Sigmoid colon (tissue), 6 donors: ENCODE measurements at regions not wholly inside any gene's neighbourhood (a gene's known extent, or its start where the extent isn't known, plus 50 kb on each side); places are given as distances from the start of the nearest gene placed in this dataset.

Experiments
- DNase-seq: peaks from one replicate; pipeline ENCODE4 v3.0.0-alpha.2; 2019
- H3K27ac ChIP-seq, 4 donors: fragments of 200-600 bp; sonication (generic); one replicate each; pipeline ENCODE4 v1.5.1; 2016 to 2019; ENCODE audit warnings: mild to moderate bottlenecking in 1 of 4
- H3K27me3 ChIP-seq, 3 donors: fragments of 200-600 bp; sonication (generic); one replicate each; pipeline ENCODE4 v1.5.1; 2019; ENCODE audit warnings: mild to moderate bottlenecking in 1 of 3
- H3K36me3 ChIP-seq, 4 donors: fragments of 200-600 bp; sonication (generic); one replicate each; pipeline ENCODE4 v1.5.1; 2016 to 2019
- H3K4me1 ChIP-seq, 4 donors: fragments of 200-600 bp; sonication (generic); one replicate each; pipeline ENCODE4 v1.5.1; 2017 to 2019
- H3K4me3 ChIP-seq, 4 donors: fragments of 200-600 bp; sonication (generic); one replicate each; pipeline ENCODE4 v1.5.1; 2017 to 2019; ENCODE audit warnings: mild to moderate bottlenecking in 2 of 4, moderate library complexity in 1 of 4
- H3K9me3 ChIP-seq, 4 donors: fragments of 200-600 bp in 3 of 4; sonication (generic) in 3 of 4; one replicate each; pipeline versions ENCODE4 v1.5.1 to v1.6.1; 2013 to 2019
- EP300 ChIP-seq, 4 donors: sonication (generic); formaldehyde crosslinking; IDR thresholded peaks; one replicate each; pipeline ENCODE4 v1.6.1; 2017; ENCODE audit warnings: antibody characterized with exemption in 4 of 4
- POLR2A ChIP-seq, 2 donors: fragments of 450-650 bp; IDR thresholded peaks; one replicate each; pipeline ENCODE4 v1.6.1; 2016; ENCODE audit warnings: antibody characterized with exemption in 2 of 2, mild to moderate bottlenecking in 2 of 2, moderate library complexity in 2 of 2
- POLR2AphosphoS5 ChIP-seq, 4 donors: sonication (generic); formaldehyde crosslinking; IDR thresholded peaks; one replicate each; pipeline ENCODE4 v1.6.1; 2017; ENCODE audit warnings: antibody characterized with exemption in 4 of 4
- WGBS, 2 donors: extraction: QIAGEN DNeasy Blood & Tissue Kit; methylation state at CpG; one replicate each; pipeline ENCODE4 v1.1.7; 2013; 5-methylcytosine and 5-hydroxymethylcytosine counted together
- intact Hi-C: fragments of 100-400 bp; cut with DNase I; formaldehyde crosslinking; loops from one replicate; pipeline ENCODE4 v1.15.1; 2023
- TF ChIP-seq, protein P1 (sequence below), 4 experiments: fragments of 450-650 bp in 3 of 4; fragments of 200-600 bp in 1 of 4; IDR thresholded peaks; one replicate each; pipeline ENCODE4 v1.5.1; 2016 to 2019; ENCODE audit warnings: antibody characterized with exemption in 4 of 4, mild to moderate bottlenecking in 3 of 4, moderate library complexity in 2 of 4
- donor health status: healthy with polysubstance abuse.
- donor health status: healthy.

DNA sequence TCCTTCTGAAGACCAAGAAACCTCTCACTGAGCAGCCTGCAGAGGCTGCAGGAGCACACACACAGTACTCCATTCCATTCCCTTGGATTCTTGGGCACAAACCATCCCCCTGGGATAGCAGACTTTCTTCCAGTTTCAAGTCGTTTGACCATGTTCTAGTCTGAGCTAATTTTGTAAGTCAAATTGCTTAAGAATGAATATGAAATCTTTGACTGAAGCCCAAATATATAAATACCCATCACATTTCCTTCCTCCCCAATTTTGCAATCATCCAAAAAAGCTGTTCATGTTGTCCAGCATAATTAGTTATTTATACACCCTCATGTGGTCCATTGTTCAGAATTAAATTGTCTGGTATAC lies 231.2 kb upstream of the TPRG1 start:
- no peaks in the 10 kb centered on the region for H3K36me3 ChIP-seq
- 55 to 68% methylated on average over 1 of the region's 1 CpG for WGBS, 2 donors
- H3K4me3 ChIP-seq, result no peak overlapping the region
- peak overlapping the region; percentile 41 to 52 (median 42) for H3K27ac ChIP-seq
- DNase-seq, result no peak
- H3K4me1 ChIP-seq, result peaks cover 0 to 11% (median 0%) of the 10 kb centered on the region in 4 donors
- H3K27me3 ChIP-seq, result no peaks in the 10 kb centered on the region
- TF ChIP-seq EP300 (IDR thresholded peaks at IDR 0.05) (peak in 1 of 4 donors; percentile 25), POLR2A (IDR thresholded peaks at IDR 0.05) (no peak), POLR2AphosphoS5 (IDR thresholded peaks at IDR 0.05) (peak in 3 of 4 donors; percentile 18 to 43 (median 35))
- H3K9me3 ChIP-seq, result no peaks in the 10 kb centered on the region
- intact Hi-C loops, result loop anchor here (5.0 kb wide), 1 partner anchor 33 kb away; no protein-coding TSS in a partner anchor

DNA sequence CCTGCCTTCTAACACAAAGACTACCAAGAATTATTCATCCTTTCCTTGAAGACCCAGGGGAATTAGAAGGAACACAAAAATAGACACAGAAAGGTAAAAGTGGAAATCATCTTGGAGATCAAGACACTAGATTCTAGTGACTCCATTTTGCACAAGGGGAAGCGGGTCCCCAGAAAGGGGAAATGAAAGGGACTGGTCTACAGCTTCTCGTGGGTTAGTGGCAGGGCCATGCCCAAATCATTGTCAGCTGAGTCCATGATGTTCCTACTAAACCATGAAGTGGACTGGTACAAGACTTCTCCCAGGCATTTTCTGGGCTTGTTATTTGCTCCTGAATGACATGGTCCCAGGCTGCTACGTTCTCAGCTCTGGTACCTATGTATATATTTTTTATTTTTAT lies 230.7 kb upstream of the TPRG1 start:
- intact Hi-C loops, result loop anchor here (5.0 kb wide), 1 partner anchor 34 kb away; no protein-coding TSS in a partner anchor
- Histone ChIP-seq H3K36me3 (no peaks in the 10 kb centered on the region), H3K27ac (peak overlapping the region; percentile 12 to 42 (median 34)), H3K4me3 (no peak overlapping the region), H3K9me3 (no peaks in the 10 kb centered on the region), H3K4me1 (peaks cover 0 to 11% (median 0%) of the 10 kb centered on the region in 4 donors), H3K27me3 (no peaks in the 10 kb centered on the region)
- TF ChIP-seq POLR2A (IDR thresholded peaks at IDR 0.05) (no peak), POLR2AphosphoS5 (IDR thresholded peaks at IDR 0.05) (peak in 1 of 4 donors; percentile 9), EP300 (IDR thresholded peaks at IDR 0.05) (no peak)
- no peak for DNase-seq
- WGBS, 2 donors, result 71 to 89% methylated on average over 3 of the region's 3 CpGs

DNA sequence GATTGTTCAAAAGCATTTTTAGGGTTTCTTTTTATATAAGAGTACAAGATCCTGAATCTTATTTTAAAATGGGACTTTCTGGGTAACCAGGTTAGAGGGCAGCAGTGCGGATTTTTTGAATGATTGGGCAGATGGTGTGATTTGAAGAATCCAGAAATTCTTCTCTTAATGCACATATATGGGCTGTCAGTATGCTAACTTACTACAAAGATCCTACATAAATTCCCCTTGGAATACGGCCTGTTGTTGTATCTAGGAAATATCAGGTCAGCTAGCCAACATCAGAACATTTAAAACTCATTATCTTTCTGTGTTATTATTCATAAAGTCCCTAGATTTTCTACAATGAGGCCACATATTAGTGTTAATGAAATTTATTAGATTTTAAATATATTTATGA lies 229.6 kb upstream of the TPRG1 start:
- no peak for DNase-seq
- intact Hi-C loops, result loop anchor here (5.0 kb wide), 1 partner anchor 35 kb away; no protein-coding TSS in a partner anchor
- 95 to 96% methylated on average over 2 of the region's 2 CpGs for WGBS, 2 donors

DNA sequence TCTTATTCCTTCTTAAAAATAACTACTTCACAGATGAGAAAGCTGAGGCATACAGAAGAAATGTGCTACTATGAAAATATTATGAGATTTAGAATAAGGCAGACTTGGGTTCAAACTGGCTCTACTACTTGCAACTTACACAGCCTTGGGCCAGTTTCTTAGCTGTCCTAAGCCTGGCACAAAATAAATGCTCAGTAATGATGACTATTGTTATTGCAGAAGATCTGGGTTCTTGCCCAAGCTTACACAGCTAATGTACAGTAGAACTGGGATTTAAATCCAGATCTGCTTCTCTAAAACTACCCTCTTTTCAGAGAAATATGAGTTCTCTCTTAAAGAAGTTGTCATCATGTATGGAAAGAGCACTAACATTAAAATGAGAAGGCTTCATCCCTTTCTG lies 228.2 kb upstream of the TPRG1 start:
- H3K27me3 ChIP-seq, result no peaks in the 10 kb centered on the region
- peak overlapping the region in 1 of 4 donors; percentile 96 for H3K27ac ChIP-seq
- intact Hi-C loops, result loop anchor here (5.0 kb wide), 1 partner anchor 36 kb away; no protein-coding TSS in a partner anchor
- no peak for DNase-seq
- H3K4me3 ChIP-seq, result no peak overlapping the region
- H3K36me3 ChIP-seq, result no peaks in the 10 kb centered on the region
- no peak for TF ChIP-seq POLR2A (IDR thresholded peaks at IDR 0.05)
- no peak for TF ChIP-seq EP300 (IDR thresholded peaks at IDR 0.05)
- TF ChIP-seq POLR2AphosphoS5 (IDR thresholded peaks at IDR 0.05), result no peak
- TF ChIP-seq, protein P1, sequence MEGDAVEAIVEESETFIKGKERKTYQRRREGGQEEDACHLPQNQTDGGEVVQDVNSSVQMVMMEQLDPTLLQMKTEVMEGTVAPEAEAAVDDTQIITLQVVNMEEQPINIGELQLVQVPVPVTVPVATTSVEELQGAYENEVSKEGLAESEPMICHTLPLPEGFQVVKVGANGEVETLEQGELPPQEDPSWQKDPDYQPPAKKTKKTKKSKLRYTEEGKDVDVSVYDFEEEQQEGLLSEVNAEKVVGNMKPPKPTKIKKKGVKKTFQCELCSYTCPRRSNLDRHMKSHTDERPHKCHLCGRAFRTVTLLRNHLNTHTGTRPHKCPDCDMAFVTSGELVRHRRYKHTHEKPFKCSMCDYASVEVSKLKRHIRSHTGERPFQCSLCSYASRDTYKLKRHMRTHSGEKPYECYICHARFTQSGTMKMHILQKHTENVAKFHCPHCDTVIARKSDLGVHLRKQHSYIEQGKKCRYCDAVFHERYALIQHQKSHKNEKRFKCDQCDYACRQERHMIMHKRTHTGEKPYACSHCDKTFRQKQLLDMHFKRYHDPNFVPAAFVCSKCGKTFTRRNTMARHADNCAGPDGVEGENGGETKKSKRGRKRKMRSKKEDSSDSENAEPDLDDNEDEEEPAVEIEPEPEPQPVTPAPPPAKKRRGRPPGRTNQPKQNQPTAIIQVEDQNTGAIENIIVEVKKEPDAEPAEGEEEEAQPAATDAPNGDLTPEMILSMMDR (IDR thresholded peaks at IDR 0.05), result no peak
- H3K4me1 ChIP-seq, result peaks cover 0 to 30% (median 18%) of the 10 kb centered on the region in 4 donors
- no peaks in the 10 kb centered on the region for H3K9me3 ChIP-seq

More for the DNA sequence above, 229.6 kb upstream of the TPRG1 start:
- Histone ChIP-seq H3K36me3 (no peaks in the 10 kb centered on the region), H3K9me3 (no peaks in the 10 kb centered on the region), H3K27ac (peak overlapping the region in 1 of 4 donors; percentile 12), H3K4me1 (peaks cover 0 to 19% (median 8%) of the 10 kb centered on the region in 4 donors), H3K27me3 (no peaks in the 10 kb centered on the region), H3K4me3 (no peak overlapping the region)
- TF ChIP-seq EP300 (IDR thresholded peaks at IDR 0.05), result no peak
- TF ChIP-seq, protein P1 (IDR thresholded peaks at IDR 0.05), result no peak
- TF ChIP-seq POLR2A (IDR thresholded peaks at IDR 0.05), result no peak
- TF ChIP-seq POLR2AphosphoS5 (IDR thresholded peaks at IDR 0.05), result no peak

DNA sequence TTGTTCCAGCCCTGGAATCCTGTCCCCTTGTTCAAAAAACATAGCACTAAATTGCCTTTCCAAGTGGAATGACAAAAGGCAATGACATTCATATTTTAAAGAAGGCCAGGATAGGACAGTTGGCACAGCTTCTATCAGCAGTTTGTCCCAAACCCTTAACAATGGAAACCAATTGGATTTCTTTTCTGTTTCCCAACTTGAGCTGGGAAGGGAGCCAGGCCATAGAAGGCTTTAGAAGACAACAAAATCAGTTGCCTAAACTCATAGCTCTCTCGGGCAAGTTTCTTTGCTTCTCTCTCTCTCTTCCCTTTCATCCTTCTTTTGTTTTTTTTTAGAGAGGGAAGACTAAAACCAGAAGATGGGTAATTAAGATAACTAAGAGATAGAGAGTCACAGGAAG lies 227.7 kb upstream of the TPRG1 start:
- peak overlapping the region in 3 of 4 donors; percentile 40 to 96 (median 52) for H3K27ac ChIP-seq
- intact Hi-C loops, result loop anchor here (5.0 kb wide), 1 partner anchor 37 kb away; no protein-coding TSS in a partner anchor
- H3K27me3 ChIP-seq, result no peaks in the 10 kb centered on the region
- H3K4me3 ChIP-seq, result no peak overlapping the region
- no peak for DNase-seq
- H3K4me1 ChIP-seq, result peaks cover 0 to 35% (median 23%) of the 10 kb centered on the region in 4 donors
- WGBS, 2 donors, result 82 to 87% methylated on average over 1 of the region's 1 CpG
- H3K36me3 ChIP-seq, result no peaks in the 10 kb centered on the region
- no peaks in the 10 kb centered on the region for H3K9me3 ChIP-seq
- TF ChIP-seq POLR2AphosphoS5 (IDR thresholded peaks at IDR 0.05), result peak in 1 of 4 donors; percentile 8
- TF ChIP-seq, protein P1 (IDR thresholded peaks at IDR 0.05), result no peak
- no peak for TF ChIP-seq POLR2A (IDR thresholded peaks at IDR 0.05)
